Breast epithelium (tissue), 3 donors: ENCODE measurements at regions not wholly inside any gene's neighbourhood (a gene's known extent, or its start where the extent isn't known, plus 50 kb on each side); places are given as distances from the start of the nearest gene placed in this dataset.

Experiments used
- POLR2A ChIP-seq: fragments of 450-650 bp; IDR thresholded peaks from one replicate; pipeline ENCODE4 v1.6.1; 2016; ENCODE audit warnings: antibody characterized with exemption, mild to moderate bottlenecking, moderate library complexity
- POLR2AphosphoS5 ChIP-seq, 3 donors: sonication (generic); formaldehyde crosslinking; IDR thresholded peaks; one replicate each; pipeline ENCODE4 v1.6.1; 2017; ENCODE audit warnings: antibody characterized with exemption in 3 of 3
- TF ChIP-seq, protein P1 (sequence below), 3 donors: fragments of 450-650 bp; IDR thresholded peaks; one replicate each; pipeline ENCODE4 v1.5.1; 2016 to 2017; ENCODE audit warnings: antibody characterized with exemption in 3 of 3, mild to moderate bottlenecking in 3 of 3, moderate library complexity in 3 of 3

DNA sequence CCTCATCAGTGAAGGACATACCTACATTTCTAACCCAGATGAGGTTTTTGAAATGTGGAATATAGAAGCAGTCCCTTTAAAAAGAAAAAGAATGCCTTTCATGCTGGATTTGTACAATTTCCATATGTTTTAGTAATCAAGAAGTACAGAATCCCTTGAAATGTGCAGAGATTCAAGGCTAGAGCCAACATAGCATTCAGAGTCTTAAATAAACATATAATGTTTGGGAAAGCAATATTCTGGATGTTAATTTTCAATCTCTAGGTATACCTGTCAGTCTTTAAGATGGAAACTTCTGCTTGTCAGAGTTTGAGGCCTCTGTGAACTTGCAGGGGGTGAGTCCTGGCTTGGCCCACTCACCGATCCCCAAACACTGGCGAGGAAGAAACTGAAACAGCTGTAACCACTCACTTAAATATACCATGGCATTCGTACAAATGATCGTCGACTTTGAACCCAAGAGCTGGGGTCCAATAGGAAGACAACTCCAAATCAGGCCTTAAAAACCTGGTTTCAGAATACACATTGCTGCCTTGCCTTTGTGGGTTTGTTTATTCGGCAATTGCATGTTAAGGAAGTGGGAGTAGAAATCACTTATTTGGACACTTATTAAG is 132.8 kb upstream of the NCK2 start:
- TF ChIP-seq, protein P1, sequence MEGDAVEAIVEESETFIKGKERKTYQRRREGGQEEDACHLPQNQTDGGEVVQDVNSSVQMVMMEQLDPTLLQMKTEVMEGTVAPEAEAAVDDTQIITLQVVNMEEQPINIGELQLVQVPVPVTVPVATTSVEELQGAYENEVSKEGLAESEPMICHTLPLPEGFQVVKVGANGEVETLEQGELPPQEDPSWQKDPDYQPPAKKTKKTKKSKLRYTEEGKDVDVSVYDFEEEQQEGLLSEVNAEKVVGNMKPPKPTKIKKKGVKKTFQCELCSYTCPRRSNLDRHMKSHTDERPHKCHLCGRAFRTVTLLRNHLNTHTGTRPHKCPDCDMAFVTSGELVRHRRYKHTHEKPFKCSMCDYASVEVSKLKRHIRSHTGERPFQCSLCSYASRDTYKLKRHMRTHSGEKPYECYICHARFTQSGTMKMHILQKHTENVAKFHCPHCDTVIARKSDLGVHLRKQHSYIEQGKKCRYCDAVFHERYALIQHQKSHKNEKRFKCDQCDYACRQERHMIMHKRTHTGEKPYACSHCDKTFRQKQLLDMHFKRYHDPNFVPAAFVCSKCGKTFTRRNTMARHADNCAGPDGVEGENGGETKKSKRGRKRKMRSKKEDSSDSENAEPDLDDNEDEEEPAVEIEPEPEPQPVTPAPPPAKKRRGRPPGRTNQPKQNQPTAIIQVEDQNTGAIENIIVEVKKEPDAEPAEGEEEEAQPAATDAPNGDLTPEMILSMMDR (IDR thresholded peaks at IDR 0.05) = no peak
- TF ChIP-seq POLR2AphosphoS5 (IDR thresholded peaks at IDR 0.05) = no peak
- no peak for TF ChIP-seq POLR2A
